ENCODE measurements at regions not wholly inside any gene's neighbourhood (a gene's known extent, or its start where the extent isn't known, plus 50 kb on each side); places are given as distances from the start of the nearest gene placed in this dataset.

GRCh38 chr5:158066076-158066475, 207.1 kb upstream of the CLINT1 start (continued):
- TF ChIP-seq CTCF (IDR thresholded peaks at IDR 0.05 in 2 of 3, conservative IDR thresholded peaks at IDR 0.05 in 1 of 3; ENCODE audit: control insufficient read depth in 2 of 3, extremely low read depth in 1 of 3, insufficient read depth in 1 of 3, low read depth in 3 of 3, low read length in 3 of 3): no peak
- no peak for TF ChIP-seq ZNF622 (IDR thresholded peaks at IDR 0.05)
- TF ChIP-seq CHD1 (IDR thresholded peaks at IDR 0.05; ENCODE audit: low read depth, low read length): no peak
- no peak for TF ChIP-seq PRDM15 (CRISPR knock-in tag; IDR thresholded peaks at IDR 0.05)

GRCh38 chr5:158064334-158065123, 205.6 kb upstream of the CLINT1 start:
- ChIA-PET SMC1A (ENCODE audit: uncharacterized antibody, unreplicated experiment) (no interaction called here), CTCF (interaction anchor here (1.0 to 5.5 kb wide), 3 partner anchors 10 to 49 kb away, joined by 3 to 51 read pairs (median 12); no protein-coding TSS in a partner anchor), POLR2A (interaction anchor here (0.6 kb wide), 1 partner anchor 794 kb away, joined by 3 read pairs; no protein-coding TSS in a partner anchor), RAD21 (ENCODE audit: unreplicated experiment) (interaction anchor here (0.6 to 1.5 kb wide), 2 partner anchors 11 to 100 kb away, joined by 3 to 6 read pairs; no protein-coding TSS in a partner anchor)
- Histone ChIP-seq H2AFZ (ENCODE audit: control insufficient read depth, low read depth, low read length) (no peak overlapping the region), H4K20me1 (ENCODE audit: control insufficient read depth, insufficient read depth) (no peaks in the 10 kb centered on the region), H3K27me3 (replicated peaks in 1 of 2; ENCODE audit: control insufficient read depth in 2 of 2, insufficient read depth in 2 of 2, low read length in 1 of 2) (no peaks in the 10 kb centered on the region; a peak in 2 of 4 replicates), H3K4me1 (ENCODE audit: control insufficient read depth, insufficient read depth, low read length) (no peaks in the 10 kb centered on the region), H3K27ac (ENCODE audit: control insufficient read depth, insufficient read depth) (no peak overlapping the region), H3K4me3 (no peak overlapping the region), H3K79me2 (ENCODE audit: control insufficient read depth, insufficient read depth, low read length) (no peaks in the 10 kb centered on the region), H3K9me3 (replicated peaks; ENCODE audit: control insufficient read depth, insufficient read depth, low read length) (no peaks in the 10 kb centered on the region), H3K36me3 (ENCODE audit: control insufficient read depth in 2 of 2, insufficient read depth in 2 of 2, low read length in 1 of 2) (no peaks in the 10 kb centered on the region), H3K4me2 (ENCODE audit: control insufficient read depth, insufficient read depth) (no peak overlapping the region), H3K9ac (ENCODE audit: control insufficient read depth, insufficient read depth, low read length) (no peak overlapping the region)
- no peak for DNase-seq (ENCODE audit: low read depth, low spot score)
- in situ Hi-C loops (cut with MboI) (no loop called here), intact Hi-C loops (cut with micrococcal nuclease; ENCODE audit: unreplicated experiment) (no loop called here)
- ATAC-seq: no peak
- no TSS peak for BruUV-seq (replicated peaks)
- FAIRE-seq: no peak
- WGBS (ENCODE audit: insufficient coverage, insufficient replicate concordance, low lambda C conversion rate, missing lambda C conversion rate): 0% methylated on average over 5 of the region's 5 CpGs
- TF ChIP-seq CBFB (IDR thresholded peaks at IDR 0.05; ENCODE audit: low read depth) (no peak), HSF1 (IDR thresholded peaks at IDR 0.05; ENCODE audit: low read depth, low read length) (no peak), ZNF592 (IDR thresholded peaks at IDR 0.05) (no peak)
